K562 (cell line): ENCODE measurements at regions not wholly inside any gene's neighbourhood (a gene's known extent, or its start where the extent isn't known, plus 50 kb on each side); places are given as distances from the start of the nearest gene placed in this dataset.

ENCODE experiments used
- ATAC-seq: fragments of 200-7000 bp; cut with Tn5 transposase; 3 replicates; pipeline ENCODE4 v1.9.1; 2020; ENCODE audit warnings: moderate library complexity
- BruUV-seq: library from RNA; stranded (reverse); fragments of 400-500 nt; replicated peaks from 2 replicates; lab custom pipeline; 2021; lab: Mats Ljungman, UMichigan
- CTCF ChIA-PET: fragments of 300-600 bp; formaldehyde crosslinking; extraction: SDS; loops from one replicate; lab custom pipeline; 2021; ENCODE audit warnings: low intra/inter-chr PET ratio; lab: Yijun Ruan, JAX
- POLR2A ChIA-PET: fragments of 300-600, 350-650 bp; sonication (Branson Sonifier 250); formaldehyde crosslinking; extraction: SDS; loops from one replicate; lab custom pipeline; 2021; ENCODE audit warnings: antibody characterized with exemption, inconsistent platforms; lab: Yijun Ruan, JAX
- DNase-seq, 4 experiments: peaks; one replicate each; pipeline versions ENCODE4 v3.0.0 to v3.0.0-alpha.2; 2011 to 2018; ENCODE audit warnings: low spot score in 3 of 4, mixed read lengths in 3 of 4; ENCODE audit errors: extremely low read depth in 1 of 4
- FAIRE-seq: peaks from 2 replicates; lab custom pipeline; 2011; peaks lifted over from hg19 to GRCh38; lab: Jason Lieb, UNC
- H2AFZ ChIP-seq: 2 replicates; pipeline ENCODE4 v1.6.0; 2011; ENCODE audit warnings: low read depth, low read length, control low read depth, inconsistent platforms
- H3K27ac ChIP-seq: fragments of 200-600 bp; 3 replicates; pipeline ENCODE4 v1.8.0; 2011; ENCODE audit warnings: low read depth, mild to moderate bottlenecking, control low read depth, inconsistent platforms, low read length, moderate library complexity, mixed read lengths; ENCODE audit errors: extremely low read depth
- H3K27me3 ChIP-seq, 2 experiments: fragments of 300-600 bp in 1 of 2; 2 replicates in 1 of 2; 3 replicates in 1 of 2; pipeline versions ENCODE4 v1.6.0 to v1.8.0; 2011; ENCODE audit warnings: inconsistent platforms in 2 of 2, low read length in 2 of 2, mild to moderate bottlenecking in 1 of 2, mixed read lengths in 1 of 2, moderate library complexity in 1 of 2; ENCODE audit not compliant: control insufficient read depth in 2 of 2, insufficient read depth in 2 of 2
- H3K36me3 ChIP-seq: fragments of 300-600 bp; 3 replicates; pipeline ENCODE4 v1.8.0; 2011; ENCODE audit warnings: mild to moderate bottlenecking, low read length, inconsistent platforms; ENCODE audit not compliant: control insufficient read depth, insufficient read depth
- H3K4me1 ChIP-seq, 2 experiments: fragments of 200-600 bp in 1 of 2; replicated peaks in 1 of 2; 2 replicates in 1 of 2; 3 replicates in 1 of 2; pipeline versions ENCODE4 v1.5.1 to v1.8.0; 2011; ENCODE audit warnings: inconsistent platforms in 2 of 2, low read length in 2 of 2, mild to moderate bottlenecking in 1 of 2, mixed read lengths in 1 of 2, moderate library complexity in 1 of 2; ENCODE audit not compliant: control insufficient read depth in 2 of 2, insufficient read depth in 2 of 2
- H3K4me2 ChIP-seq: 2 replicates; pipeline ENCODE4 v1.6.1; 2011; ENCODE audit warnings: low read length, control low read depth, inconsistent platforms, mixed read lengths; ENCODE audit not compliant: insufficient read depth
- H3K4me3 ChIP-seq: fragments of 200-600 bp; sonication (generic), shearing (Covaris generic); 2 replicates; pipeline ENCODE4 v1.5.1; 2016; ENCODE audit warnings: control low read depth, inconsistent platforms
- H3K79me2 ChIP-seq: fragments of 200-600 bp; 3 replicates; pipeline ENCODE4 v1.8.0; 2011; ENCODE audit warnings: low read length, inconsistent platforms; ENCODE audit not compliant: control insufficient read depth, insufficient read depth
- H3K9ac ChIP-seq, 2 experiments: 2 replicates each; pipeline versions ENCODE4 v1.6.0 to v1.6.1; 2011; ENCODE audit warnings: low read depth in 2 of 2, low read length in 2 of 2, control low read depth in 1 of 2, inconsistent platforms in 1 of 2, mild to moderate bottlenecking in 1 of 2, mixed read lengths in 1 of 2; ENCODE audit not compliant: insufficient read depth in 1 of 2
- H3K9me1 ChIP-seq: one replicate; pipeline ENCODE4 v1.6.0; 2011; ENCODE audit warnings: inconsistent platforms, mild to moderate bottlenecking, low read length, moderate library complexity; ENCODE audit not compliant: control insufficient read depth, insufficient read depth
- H3K9me3 ChIP-seq: replicated peaks from 2 replicates; pipeline ENCODE4 v1.5.1; 2011; ENCODE audit warnings: low read depth, low read length, inconsistent platforms; ENCODE audit not compliant: control insufficient read depth, insufficient read depth
- H4K20me1 ChIP-seq: replicated peaks from 2 replicates; pipeline ENCODE4 v1.6.1; 2011; ENCODE audit warnings: low read length, inconsistent platforms, mixed read lengths; ENCODE audit not compliant: control insufficient read depth, insufficient read depth
- CTBP1 ChIP-seq: fragments of 450-650 bp; IDR thresholded peaks from 2 replicates; pipeline ENCODE4 v1.6.1; 2016; ENCODE audit warnings: borderline replicate concordance
- ETV5 ChIP-seq: sonication (generic); formaldehyde crosslinking; IDR thresholded peaks from 2 replicates; pipeline ENCODE4 v1.4.0; 2020; ENCODE audit warnings: low read depth, mild to moderate bottlenecking, missing genetic modification reagents
- GTF2F1 ChIP-seq: IDR thresholded peaks from 2 replicates; pipeline ENCODE4 v1.6.1; 2011; ENCODE audit warnings: low read depth, low read length, improper control_type of control experiment
- HMGN3 ChIP-seq: IDR thresholded peaks from 2 replicates; pipeline ENCODE4 v1.6.1; 2011; ENCODE audit warnings: borderline replicate concordance, low read depth, mild to moderate bottlenecking, mixed read lengths, low read length; ENCODE audit not compliant: insufficient read length; ENCODE audit errors: extremely low read depth
- HOXB6 ChIP-seq: fragments of 250-450 bp; sonication (Bioruptor Pico); IDR thresholded peaks from 2 replicates; pipeline ENCODE4 v1.5.1; 2022; ENCODE audit warnings: mild to moderate bottlenecking, borderline replicate concordance
- L3MBTL2 ChIP-seq: fragments of 450-650 bp; IDR thresholded peaks from 2 replicates; pipeline ENCODE4 v1.6.1; 2016; ENCODE audit warnings: mild to moderate bottlenecking, moderate library complexity
- MTF1 ChIP-seq: fragments of 250-450 bp; sonication (Bioruptor Pico); IDR thresholded peaks from 2 replicates; pipeline ENCODE4 v1.9.0; 2021; ENCODE audit warnings: moderate library complexity, mild to moderate bottlenecking, inconsistent platforms, borderline replicate concordance
- NCOA6 ChIP-seq: fragments of 450-650 bp; IDR thresholded peaks from 2 replicates; pipeline ENCODE4 v1.6.1; 2017; ENCODE audit warnings: mild to moderate bottlenecking
- PHF20 ChIP-seq: fragments of 450-650 bp; IDR thresholded peaks from 2 replicates; pipeline ENCODE4 v1.6.1; 2018; ENCODE audit not compliant: partially characterized antibody
- PRMT5 ChIP-seq: sonication (generic); formaldehyde crosslinking; IDR thresholded peaks from 2 replicates; pipeline ENCODE4 v1.5.0; 2020; ENCODE audit warnings: missing genetic modification reagents
- SMAD4 ChIP-seq: fragments of 250-450 bp; sonication (Bioruptor Pico); conservative IDR thresholded peaks from 2 replicates; pipeline ENCODE4 v1.8.0; 2021; ENCODE audit warnings: inconsistent platforms, mild to moderate bottlenecking, moderate library complexity
- YY1 ChIP-seq, 3 experiments: IDR thresholded peaks; 2 replicates each; pipeline ENCODE4 v1.6.1; 2011; ENCODE audit warnings: low read length in 2 of 3, mild to moderate bottlenecking in 2 of 3, moderate library complexity in 2 of 3, borderline replicate concordance in 1 of 3, control low read depth in 1 of 3, low read depth in 1 of 3; ENCODE audit not compliant: insufficient read depth in 3 of 3, insufficient replicate concordance in 2 of 3, control insufficient read depth in 1 of 3, insufficient read length in 1 of 3; ENCODE audit errors: extremely low read depth in 1 of 3
- ZBTB7A ChIP-seq: IDR thresholded peaks from 2 replicates; pipeline ENCODE4 v1.6.1; 2011; ENCODE audit warnings: low read depth, mild to moderate bottlenecking, low read length, moderate library complexity, borderline replicate concordance; ENCODE audit not compliant: control insufficient read depth
- ZNF253 ChIP-seq: fragments of 250-450 bp; sonication (Bioruptor Pico); conservative IDR thresholded peaks from 2 replicates; pipeline ENCODE4 v1.6.1; 2021; ENCODE audit warnings: mild to moderate bottlenecking
- ZNF3 ChIP-seq: fragments of 250-450 bp; sonication (Bioruptor Pico); IDR thresholded peaks from 2 replicates; pipeline ENCODE4 v1.5.0; 2021; ENCODE audit warnings: mild to moderate bottlenecking, moderate library complexity
- ZNF77 ChIP-seq: fragments of 250-450 bp; sonication (Bioruptor Pico); IDR thresholded peaks from 2 replicates; pipeline ENCODE4 v1.5.0; 2020
- in situ Hi-C: fragments of 300-500 bp; cut with MboI; formaldehyde crosslinking; loops from 4 replicates; pipeline ENCODE4 v1.15.0; 2018; ENCODE audit warnings: inconsistent platforms, mixed read lengths
- intact Hi-C: fragments of 100-400 bp; cut with micrococcal nuclease; formaldehyde crosslinking; loops from 2 replicates; pipeline ENCODE4 v1.14.2; 2022
- TF ChIP-seq, protein P1 (sequence below): fragments of 250-450 bp; sonication (Bioruptor Pico); IDR thresholded peaks from 2 replicates; pipeline ENCODE4 v1.5.1; 2021; ENCODE audit warnings: mild to moderate bottlenecking
- TF ChIP-seq, protein P2 (sequence below): fragments of 250-450 bp; sonication (Bioruptor Pico); IDR thresholded peaks from 2 replicates; pipeline ENCODE4 v1.4.0; 2020; ENCODE audit warnings: mild to moderate bottlenecking, moderate library complexity

DNA sequence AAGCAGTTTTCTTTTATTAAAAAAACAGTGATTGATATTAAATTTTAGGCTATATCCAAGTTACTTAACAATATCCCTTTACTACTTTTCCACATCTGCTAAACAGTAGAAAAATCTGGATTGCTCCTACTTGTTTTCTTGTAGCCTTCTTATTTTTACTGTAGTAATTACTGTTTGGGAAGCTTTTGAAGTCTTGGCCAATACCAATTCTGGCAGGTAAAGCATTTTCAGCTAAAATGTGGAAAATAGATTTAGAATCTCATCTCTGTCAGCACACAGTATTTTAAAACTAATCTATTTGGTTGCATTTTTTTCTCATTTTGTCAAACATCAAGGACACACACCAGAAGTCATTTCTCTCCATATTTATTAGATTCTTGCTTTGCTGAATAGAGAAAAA lies 1485.7 kb upstream of the PIK3C3 start:
- no peaks in the 10 kb centered on the region for H3K36me3 ChIP-seq
- H2AFZ ChIP-seq: no peak overlapping the region
- ATAC-seq: no peak

More for the DNA sequence above, 1485.7 kb upstream of the PIK3C3 start:
- in situ Hi-C loops: no loop called here
- H3K9me3 ChIP-seq: peaks cover 2% of the 10 kb centered on the region; the same call in 1 of the 2 replicates
- ChIA-PET POLR2A (no interaction called here), CTCF (no interaction called here)
- H4K20me1 ChIP-seq: no peaks in the 10 kb centered on the region
- H3K79me2 ChIP-seq: no peaks in the 10 kb centered on the region
- no peak overlapping the region for H3K4me3 ChIP-seq
- no peaks in the 10 kb centered on the region for H3K9me1 ChIP-seq
- H3K9ac ChIP-seq: no peak overlapping the region
- H3K27me3 ChIP-seq: no peaks in the 10 kb centered on the region
- DNase-seq: no peak
- H3K4me2 ChIP-seq: no peak overlapping the region
- H3K27ac ChIP-seq: no peak overlapping the region
- TF ChIP-seq CTBP1 (no peak), PRMT5 (no peak), L3MBTL2 (no peak), ZNF3 (CRISPR knock-in tag) (no peak), GTF2F1 (no peak), NCOA6 (no peak), ETV5 (CRISPR knock-in tag) (no peak), YY1 (IDR thresholded peaks at IDR 0.05; ENCODE audit: borderline replicate concordance in 1 of 3, control insufficient read depth in 1 of 3, extremely low read depth in 1 of 3, insufficient read depth in 3 of 3, insufficient read length in 1 of 3, insufficient replicate concordance in 2 of 3, low read depth in 1 of 3, low read length in 2 of 3) (no peak), ZBTB7A (no peak), HOXB6 (CRISPR knock-in tag) (no peak), MTF1 (no peak), HMGN3 (no peak), PHF20 (no peak), ZNF77 (CRISPR knock-in tag) (no peak), ZNF253 (CRISPR knock-in tag) (no peak), SMAD4 (CRISPR knock-in tag) (no peak)
- TF ChIP-seq, protein P1, sequence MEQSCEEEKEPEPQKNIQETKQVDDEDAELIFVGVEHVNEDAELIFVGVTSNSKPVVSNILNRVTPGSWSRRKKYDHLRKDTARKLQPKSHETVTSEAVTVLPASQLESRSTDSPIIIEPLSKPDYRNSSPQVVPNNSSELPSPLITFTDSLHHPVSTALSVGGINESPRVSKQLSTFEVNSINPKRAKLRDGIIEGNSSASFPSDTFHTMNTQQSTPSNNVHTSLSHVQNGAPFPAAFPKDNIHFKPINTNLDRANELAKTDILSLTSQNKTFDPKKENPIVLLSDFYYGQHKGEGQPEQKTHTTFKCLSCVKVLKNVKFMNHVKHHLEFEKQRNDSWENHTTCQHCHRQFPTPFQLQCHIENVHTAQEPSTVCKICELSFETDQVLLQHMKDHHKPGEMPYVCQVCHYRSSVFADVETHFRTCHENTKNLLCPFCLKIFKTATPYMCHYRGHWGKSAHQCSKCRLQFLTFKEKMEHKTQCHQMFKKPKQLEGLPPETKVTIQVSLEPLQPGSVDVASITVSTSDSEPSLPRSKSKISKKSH (CRISPR knock-in tag): no peak
- TF ChIP-seq, protein P2, sequence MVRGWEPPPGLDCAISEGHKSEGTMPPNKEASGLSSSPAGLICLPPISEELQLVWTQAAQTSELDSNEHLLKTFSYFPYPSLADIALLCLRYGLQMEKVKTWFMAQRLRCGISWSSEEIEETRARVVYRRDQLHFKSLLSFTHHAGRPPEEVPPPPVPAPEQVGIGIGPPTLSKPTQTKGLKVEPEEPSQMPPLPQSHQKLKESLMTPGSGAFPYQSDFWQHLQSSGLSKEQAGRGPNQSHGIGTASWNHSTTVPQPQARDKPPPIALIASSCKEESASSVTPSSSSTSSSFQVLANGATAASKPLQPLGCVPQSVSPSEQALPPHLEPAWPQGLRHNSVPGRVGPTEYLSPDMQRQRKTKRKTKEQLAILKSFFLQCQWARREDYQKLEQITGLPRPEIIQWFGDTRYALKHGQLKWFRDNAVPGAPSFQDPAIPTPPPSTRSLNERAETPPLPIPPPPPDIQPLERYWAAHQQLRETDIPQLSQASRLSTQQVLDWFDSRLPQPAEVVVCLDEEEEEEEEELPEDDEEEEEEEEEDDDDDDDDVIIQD: no peak
- BruUV-seq: no TSS peak
- intact Hi-C loops: no loop called here
- H3K4me1 ChIP-seq: no peaks in the 10 kb centered on the region
- FAIRE-seq: no peak
